GM12878 (cell line): ENCODE measurements at regions not wholly inside any gene's neighbourhood (a gene's known extent, or its start where the extent isn't known, plus 50 kb on each side); places are given as distances from the start of the nearest gene placed in this dataset.

ENCODE experiments used
- ATAC-seq: fragments of 200-7000 bp; cut with Tn5 transposase; 3 replicates; pipeline ENCODE4 v1.9.1; 2020; ENCODE audit warnings: mild to moderate bottlenecking, moderate library complexity
- BruUV-seq: library from RNA; stranded (reverse); fragments of 400-500 nt; replicated peaks from 2 replicates; lab custom pipeline; 2021; lab: Mats Ljungman, UMichigan
- CTCF ChIA-PET: fragments of 300-600 bp; sonication (Branson Sonifier 250); formaldehyde crosslinking; extraction: SDS; loops from one replicate; lab custom pipeline; 2021; ENCODE audit warnings: inconsistent platforms; lab: Yijun Ruan, JAX
- POLR2A ChIA-PET: fragments of 350-600 bp; formaldehyde crosslinking; extraction: SDS; loops from one replicate; lab custom pipeline; 2021; ENCODE audit warnings: inconsistent platforms; lab: Charles Lee
- RAD21 ChIA-PET: fragments of 300-600 bp; sonication (Branson Sonifier 250); formaldehyde crosslinking; loops from one replicate; lab custom pipeline; 2023; ENCODE audit warnings: antibody characterized with exemption; ENCODE audit not compliant: unreplicated experiment; lab: Charles Lee
- SMC1A ChIA-PET: fragments of 300-600 bp; sonication (Branson Sonifier 250); formaldehyde crosslinking; loops from one replicate; lab custom pipeline; 2023; ENCODE audit not compliant: unreplicated experiment, uncharacterized antibody; lab: Charles Lee
- DNase-seq: peaks from one replicate; pipeline ENCODE4 v3.0.0-alpha.2; 2011; ENCODE audit warnings: low read depth, low spot score
- FAIRE-seq: peaks from 3 replicates; lab custom pipeline; 2011; peaks lifted over from hg19 to GRCh38; lab: Jason Lieb, UNC
- H2AFZ ChIP-seq: 2 replicates; pipeline ENCODE4 v1.6.0; 2011; ENCODE audit warnings: low read depth, low read length, control low read depth; ENCODE audit not compliant: control insufficient read depth
- H3K27ac ChIP-seq: 2 replicates; pipeline ENCODE4 v1.5.1; 2011; ENCODE audit warnings: control low read depth; ENCODE audit not compliant: control insufficient read depth, insufficient read depth
- H3K27me3 ChIP-seq, 2 experiments: replicated peaks in 1 of 2; 2 replicates each; pipeline versions ENCODE4 v1.6.0 to v1.6.1; 2011; ENCODE audit warnings: low read length in 1 of 2; ENCODE audit not compliant: control insufficient read depth in 2 of 2, insufficient read depth in 2 of 2
- H3K36me3 ChIP-seq, 2 experiments: 2 replicates each; pipeline ENCODE4 v1.5.1; 2011; ENCODE audit warnings: low read length in 1 of 2; ENCODE audit not compliant: control insufficient read depth in 2 of 2, insufficient read depth in 2 of 2
- H3K4me1 ChIP-seq: 2 replicates; pipeline ENCODE4 v1.6.1; 2011; ENCODE audit warnings: mild to moderate bottlenecking, low read length, moderate library complexity, mixed read lengths; ENCODE audit not compliant: control insufficient read depth, insufficient read depth
- H3K4me2 ChIP-seq: 2 replicates; pipeline ENCODE4 v1.6.0; 2011; ENCODE audit warnings: control low read depth; ENCODE audit not compliant: control insufficient read depth, insufficient read depth
- H3K4me3 ChIP-seq: fragments of 200-600 bp; sonication (generic); 2 replicates; pipeline ENCODE4 v1.5.1; 2016
- H3K79me2 ChIP-seq: 2 replicates; pipeline ENCODE4 v1.6.0; 2011; ENCODE audit warnings: low read length; ENCODE audit not compliant: control insufficient read depth, insufficient read depth
- H3K9ac ChIP-seq: 2 replicates; pipeline ENCODE4 v1.8.0; 2011; ENCODE audit warnings: low read length, control low read depth, mixed read lengths; ENCODE audit not compliant: control insufficient read depth, insufficient read depth
- H3K9me3 ChIP-seq: replicated peaks from 3 replicates; pipeline ENCODE4 v1.5.1; 2011; ENCODE audit warnings: mild to moderate bottlenecking, low read length; ENCODE audit not compliant: control insufficient read depth, insufficient read depth
- H4K20me1 ChIP-seq: 2 replicates; pipeline ENCODE4 v1.6.0; 2011; ENCODE audit not compliant: control insufficient read depth, insufficient read depth
- CBX5 ChIP-seq: sonication (generic); IDR thresholded peaks from 2 replicates; pipeline ENCODE4 v1.6.1; 2016; ENCODE audit warnings: low read depth, moderate library complexity, mild to moderate bottlenecking, inconsistent platforms
- CREB1 ChIP-seq: IDR thresholded peaks from 2 replicates; pipeline ENCODE4 v1.6.1; 2012; ENCODE audit warnings: low read depth, mild to moderate bottlenecking, inconsistent platforms
- MEF2B ChIP-seq: fragments of 450-650 bp; IDR thresholded peaks from 2 replicates; pipeline ENCODE4 v1.6.1; 2018; ENCODE audit warnings: mild to moderate bottlenecking, moderate library complexity; ENCODE audit not compliant: partially characterized antibody, poor library complexity, severe bottlenecking
- PAX5 ChIP-seq: IDR thresholded peaks from 2 replicates; pipeline ENCODE4 v1.6.1; 2011; ENCODE audit warnings: low read depth, low read length, borderline replicate concordance
- POLR2AphosphoS5 ChIP-seq: IDR thresholded peaks from 2 replicates; pipeline ENCODE4 v1.6.1; 2011; ENCODE audit warnings: mild to moderate bottlenecking, low read length, inconsistent platforms
- SIX5 ChIP-seq: IDR thresholded peaks from 2 replicates; pipeline ENCODE4 v1.6.1; 2011; ENCODE audit warnings: mild to moderate bottlenecking, low read depth, low read length, moderate library complexity; ENCODE audit not compliant: severe bottlenecking
- SPI1 ChIP-seq: IDR thresholded peaks from 2 replicates; pipeline ENCODE4 v1.6.1; 2011; ENCODE audit warnings: low read depth, mild to moderate bottlenecking, low read length, moderate library complexity, borderline replicate concordance; ENCODE audit not compliant: insufficient read depth
- TBL1XR1 ChIP-seq: IDR thresholded peaks from 2 replicates; pipeline ENCODE4 v1.6.1; 2012; ENCODE audit warnings: low read depth, low read length, improper control_type of control experiment
- ZNF384 ChIP-seq: IDR thresholded peaks from 2 replicates; pipeline ENCODE4 v1.6.1; 2012; ENCODE audit warnings: low read depth, mild to moderate bottlenecking, low read length, improper control_type of control experiment, borderline replicate concordance
- WGBS: methylation state at CpG from one replicate; pipeline ENCODE4 v1.1.6; 2016; ENCODE audit warnings: low lambda C conversion rate; ENCODE audit not compliant: insufficient replicate concordance, insufficient coverage; ENCODE audit errors: missing lambda C conversion rate; 5-methylcytosine and 5-hydroxymethylcytosine counted together
- in situ Hi-C: fragments of 300-500 bp; cut with MboI; formaldehyde crosslinking; loops from 9 replicates; pipeline ENCODE4 v1.14.3; 2018; ENCODE audit warnings: mixed read lengths
- intact Hi-C: fragments of 100-400 bp; cut with micrococcal nuclease; formaldehyde crosslinking; loops from one replicate; pipeline ENCODE4 v1.14.2; 2022; ENCODE audit not compliant: unreplicated experiment
- TF ChIP-seq, protein P1 (sequence below): fragments of 450-650 bp; IDR thresholded peaks from 2 replicates; pipeline ENCODE4 v1.6.1; 2017; ENCODE audit warnings: antibody characterized with exemption, mild to moderate bottlenecking, moderate library complexity
- TF ChIP-seq, protein P2 (sequence below): IDR thresholded peaks from 2 replicates; pipeline ENCODE4 v1.6.1; 2011; ENCODE audit warnings: mild to moderate bottlenecking, low read depth, low read length, moderate library complexity; ENCODE audit not compliant: insufficient replicate concordance
- TF ChIP-seq, protein P3 (sequence below), 3 experiments: IDR thresholded peaks in 2 of 3; conservative IDR thresholded peaks in 1 of 3; 2 replicates each; pipeline ENCODE4 v1.5.1; 2011; ENCODE audit warnings: low read depth in 3 of 3, low read length in 3 of 3, mild to moderate bottlenecking in 3 of 3, control low read depth in 2 of 3, moderate library complexity in 2 of 3, inconsistent platforms in 1 of 3, mixed read lengths in 1 of 3; ENCODE audit not compliant: control insufficient read depth in 2 of 3, insufficient read depth in 1 of 3; ENCODE audit errors: extremely low read depth in 1 of 3

DNA sequence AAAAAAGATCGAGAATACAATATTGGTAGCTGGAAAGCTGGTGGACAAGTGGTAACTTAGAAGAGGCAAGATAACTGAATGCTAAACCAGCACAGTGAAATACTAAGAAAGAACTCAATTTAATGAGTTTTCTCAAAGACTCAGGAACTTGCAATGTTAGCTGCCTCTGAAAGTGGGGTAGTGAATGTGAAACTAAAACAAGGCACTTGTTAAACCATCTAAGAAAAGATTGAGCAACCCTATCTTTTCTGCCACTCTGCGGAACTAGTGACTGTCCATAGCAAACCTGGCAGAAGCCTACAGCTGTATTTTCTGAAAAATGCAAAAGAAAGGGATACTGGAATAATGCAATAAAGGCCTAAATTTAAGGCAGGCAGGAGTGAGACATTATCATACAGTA, 1574.4 kb upstream of the PRR20A start (continued):
- no peak for TF ChIP-seq CREB1
- TF ChIP-seq CBX5, result no peak
- TF ChIP-seq, protein P1, sequence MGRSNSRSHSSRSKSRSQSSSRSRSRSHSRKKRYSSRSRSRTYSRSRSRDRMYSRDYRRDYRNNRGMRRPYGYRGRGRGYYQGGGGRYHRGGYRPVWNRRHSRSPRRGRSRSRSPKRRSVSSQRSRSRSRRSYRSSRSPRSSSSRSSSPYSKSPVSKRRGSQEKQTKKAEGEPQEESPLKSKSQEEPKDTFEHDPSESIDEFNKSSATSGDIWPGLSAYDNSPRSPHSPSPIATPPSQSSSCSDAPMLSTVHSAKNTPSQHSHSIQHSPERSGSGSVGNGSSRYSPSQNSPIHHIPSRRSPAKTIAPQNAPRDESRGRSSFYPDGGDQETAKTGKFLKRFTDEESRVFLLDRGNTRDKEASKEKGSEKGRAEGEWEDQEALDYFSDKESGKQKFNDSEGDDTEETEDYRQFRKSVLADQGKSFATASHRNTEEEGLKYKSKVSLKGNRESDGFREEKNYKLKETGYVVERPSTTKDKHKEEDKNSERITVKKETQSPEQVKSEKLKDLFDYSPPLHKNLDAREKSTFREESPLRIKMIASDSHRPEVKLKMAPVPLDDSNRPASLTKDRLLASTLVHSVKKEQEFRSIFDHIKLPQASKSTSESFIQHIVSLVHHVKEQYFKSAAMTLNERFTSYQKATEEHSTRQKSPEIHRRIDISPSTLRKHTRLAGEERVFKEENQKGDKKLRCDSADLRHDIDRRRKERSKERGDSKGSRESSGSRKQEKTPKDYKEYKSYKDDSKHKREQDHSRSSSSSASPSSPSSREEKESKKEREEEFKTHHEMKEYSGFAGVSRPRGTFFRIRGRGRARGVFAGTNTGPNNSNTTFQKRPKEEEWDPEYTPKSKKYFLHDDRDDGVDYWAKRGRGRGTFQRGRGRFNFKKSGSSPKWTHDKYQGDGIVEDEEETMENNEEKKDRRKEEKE, result no peak
- TF ChIP-seq, protein P2, sequence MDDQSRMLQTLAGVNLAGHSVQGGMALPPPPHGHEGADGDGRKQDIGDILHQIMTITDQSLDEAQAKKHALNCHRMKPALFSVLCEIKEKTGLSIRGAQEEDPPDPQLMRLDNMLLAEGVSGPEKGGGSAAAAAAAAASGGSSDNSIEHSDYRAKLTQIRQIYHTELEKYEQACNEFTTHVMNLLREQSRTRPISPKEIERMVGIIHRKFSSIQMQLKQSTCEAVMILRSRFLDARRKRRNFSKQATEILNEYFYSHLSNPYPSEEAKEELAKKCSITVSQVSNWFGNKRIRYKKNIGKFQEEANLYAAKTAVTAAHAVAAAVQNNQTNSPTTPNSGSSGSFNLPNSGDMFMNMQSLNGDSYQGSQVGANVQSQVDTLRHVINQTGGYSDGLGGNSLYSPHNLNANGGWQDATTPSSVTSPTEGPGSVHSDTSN, result no peak

DNA sequence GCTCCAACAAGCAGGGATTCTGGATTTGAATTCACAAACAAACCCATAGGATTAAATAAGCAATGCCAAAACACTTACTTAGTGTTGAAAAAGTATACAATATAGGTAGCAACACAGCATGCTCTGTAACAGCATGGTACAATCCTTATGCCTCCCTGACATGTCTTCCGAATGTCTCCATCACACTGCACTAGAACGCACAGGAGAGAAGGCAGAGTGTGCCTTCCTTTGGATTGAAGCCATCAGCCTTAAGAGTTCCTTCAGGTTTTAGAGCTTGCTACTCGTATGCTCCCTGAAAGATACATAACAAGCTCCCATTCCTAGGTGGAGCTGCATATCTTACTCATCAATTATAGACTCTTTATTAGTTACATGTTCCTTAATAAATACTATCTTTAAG, 1573.9 kb upstream of the PRR20A start:
- no peaks in the 10 kb centered on the region for H3K27me3 ChIP-seq
- no peak for TF ChIP-seq PAX5
- TF ChIP-seq, protein P3, sequence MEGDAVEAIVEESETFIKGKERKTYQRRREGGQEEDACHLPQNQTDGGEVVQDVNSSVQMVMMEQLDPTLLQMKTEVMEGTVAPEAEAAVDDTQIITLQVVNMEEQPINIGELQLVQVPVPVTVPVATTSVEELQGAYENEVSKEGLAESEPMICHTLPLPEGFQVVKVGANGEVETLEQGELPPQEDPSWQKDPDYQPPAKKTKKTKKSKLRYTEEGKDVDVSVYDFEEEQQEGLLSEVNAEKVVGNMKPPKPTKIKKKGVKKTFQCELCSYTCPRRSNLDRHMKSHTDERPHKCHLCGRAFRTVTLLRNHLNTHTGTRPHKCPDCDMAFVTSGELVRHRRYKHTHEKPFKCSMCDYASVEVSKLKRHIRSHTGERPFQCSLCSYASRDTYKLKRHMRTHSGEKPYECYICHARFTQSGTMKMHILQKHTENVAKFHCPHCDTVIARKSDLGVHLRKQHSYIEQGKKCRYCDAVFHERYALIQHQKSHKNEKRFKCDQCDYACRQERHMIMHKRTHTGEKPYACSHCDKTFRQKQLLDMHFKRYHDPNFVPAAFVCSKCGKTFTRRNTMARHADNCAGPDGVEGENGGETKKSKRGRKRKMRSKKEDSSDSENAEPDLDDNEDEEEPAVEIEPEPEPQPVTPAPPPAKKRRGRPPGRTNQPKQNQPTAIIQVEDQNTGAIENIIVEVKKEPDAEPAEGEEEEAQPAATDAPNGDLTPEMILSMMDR (IDR thresholded peaks at IDR 0.05 in 2 of 3, conservative IDR thresholded peaks at IDR 0.05 in 1 of 3; ENCODE audit: control insufficient read depth in 2 of 3, extremely low read depth in 1 of 3, insufficient read depth in 1 of 3, low read depth in 3 of 3, low read length in 3 of 3), result no peak
- TF ChIP-seq MEF2B, result no peak
- no peak for TF ChIP-seq ZNF384
- no peak for TF ChIP-seq SIX5
- no peak for TF ChIP-seq TBL1XR1
- no peak for TF ChIP-seq POLR2AphosphoS5
- TF ChIP-seq SPI1, result no peak
- FAIRE-seq (no peak), DNase-seq (no peak), ATAC-seq (no peak)
- 58% methylated on average over 3 of the region's 3 CpGs for WGBS
- RAD21 ChIA-PET, result no interaction called here
- H3K4me3 ChIP-seq, result no peak overlapping the region
- BruUV-seq, result no TSS peak
- SMC1A ChIA-PET, result interaction anchor here (0.9 kb wide), 1 partner anchor 9 kb away, joined by 3 read pairs; no protein-coding TSS in a partner anchor
- H3K4me2 ChIP-seq, result no peak overlapping the region
- no peak overlapping the region for H2AFZ ChIP-seq
- intact Hi-C loops, result no loop called here
- H3K9ac ChIP-seq, result no peak overlapping the region
- H3K36me3 ChIP-seq, result no peaks in the 10 kb centered on the region
- in situ Hi-C loops, result no loop called here
- no peak overlapping the region for H3K27ac ChIP-seq
- POLR2A ChIA-PET, result no interaction called here
- CTCF ChIA-PET, result no interaction called here
- H4K20me1 ChIP-seq, result no peaks in the 10 kb centered on the region
- H3K4me1 ChIP-seq, result no peaks in the 10 kb centered on the region
- H3K79me2 ChIP-seq, result no peaks in the 10 kb centered on the region
- no peaks in the 10 kb centered on the region for H3K9me3 ChIP-seq
